NT2/D1 (cell line): ENCODE measurements at regions not wholly inside any gene's neighbourhood (a gene's known extent, or its start where the extent isn't known, plus 50 kb on each side); places are given as distances from the start of the nearest gene placed in this dataset.

Source experiments
- YY1 ChIP-seq: IDR thresholded peaks from 2 replicates; pipeline ENCODE4 v1.6.1; 2011; ENCODE audit not compliant: insufficient read length, insufficient read depth
- ZNF274 ChIP-seq: IDR thresholded peaks from 2 replicates; pipeline ENCODE4 v1.6.1; 2011; ENCODE audit warnings: mild to moderate bottlenecking, low read depth, low read length

DNA sequence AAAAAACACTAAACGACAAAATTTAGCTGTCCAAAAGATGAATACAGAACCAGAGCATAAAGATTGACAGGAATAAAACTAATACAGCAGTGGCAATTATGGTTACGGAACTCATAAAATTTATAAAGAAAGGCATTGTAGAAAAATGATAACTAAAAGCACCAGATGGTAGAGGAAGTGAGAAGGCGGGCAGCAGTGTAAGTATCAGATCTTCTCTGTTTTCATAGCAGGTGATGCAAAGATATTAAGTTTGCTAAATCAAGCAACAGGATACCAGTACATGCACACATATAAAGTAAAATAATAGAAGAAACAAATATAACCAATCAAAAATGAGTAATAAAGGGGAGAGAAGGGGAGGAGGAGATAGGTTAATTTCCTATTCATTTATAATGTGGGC lies 103.9 kb upstream of the MEX3C start:
- no peak for TF ChIP-seq YY1
- no peak for TF ChIP-seq ZNF274
